A549 (cell line): ENCODE measurements at regions not wholly inside any gene's neighbourhood (a gene's known extent, or its start where the extent isn't known, plus 50 kb on each side); places are given as distances from the start of the nearest gene placed in this dataset.

Experiments used
- ATAC-seq, 2 experiments: fragments of 200-7000 bp in 1 of 2; fragments of >200 bp in 1 of 2; cut with Nextera tagmentation in 1 of 2; cut with Tn5 transposase in 1 of 2; 3 replicates each; pipeline versions ENCODE4 v1.8.0 to v1.9.1; 2018 to 2020; ENCODE audit warnings: mild to moderate bottlenecking in 1 of 2, moderate library complexity in 1 of 2
- CTCF ChIA-PET: fragments of 300-600 bp; sonication (Branson Sonifier 250); formaldehyde crosslinking; extraction: SDS; loops from one replicate; lab custom pipeline; 2021; ENCODE audit warnings: antibody characterized with exemption, inconsistent platforms; lab: Yijun Ruan, JAX
- POLR2A ChIA-PET: fragments of 350-600 bp; formaldehyde crosslinking; extraction: SDS; loops from one replicate; lab custom pipeline; 2021; ENCODE audit warnings: antibody characterized with exemption, inconsistent platforms; lab: Yijun Ruan, JAX
- DNase-seq, 2 experiments: peaks; one replicate each; pipeline versions ENCODE4 v3.0.0 to v3.0.0-alpha.2; 2011 to 2016; ENCODE audit warnings: low read depth in 1 of 2, low spot score in 1 of 2
- FAIRE-seq: peaks from 2 replicates; lab custom pipeline; 2011; peaks lifted over from hg19 to GRCh38; lab: Jason Lieb, UNC
- H3K27ac ChIP-seq, 2 experiments: fragments of >200 bp; sonication (Bioruptor Twin); formaldehyde crosslinking; 3 replicates each; pipeline ENCODE4 v1.5.1; 2016 to 2017
- H3K4me1 ChIP-seq: fragments of >200 bp; sonication (Bioruptor Twin); formaldehyde crosslinking; 3 replicates; pipeline ENCODE4 v1.6.1; 2016
- H3K4me2 ChIP-seq: fragments of >200 bp; sonication (Bioruptor Twin); formaldehyde crosslinking; 3 replicates; pipeline ENCODE4 v1.6.1; 2016
- H3K4me3 ChIP-seq: fragments of >200 bp; sonication (Bioruptor Twin); formaldehyde crosslinking; 3 replicates; pipeline ENCODE4 v1.5.1; 2016
- H3K9me3 ChIP-seq: fragments of >200 bp; sonication (Bioruptor Twin); formaldehyde crosslinking; 3 replicates; pipeline ENCODE4 v1.6.1; 2016
- CEBPB ChIP-seq, 2 experiments: fragments of >200 bp in 1 of 2; sonication (Bioruptor Twin) in 1 of 2; formaldehyde crosslinking in 1 of 2; IDR thresholded peaks; 2 replicates each; pipeline ENCODE4 v1.6.1; 2012 to 2016
- EHMT2 ChIP-seq: fragments of 200-600 bp; sonication (generic); IDR thresholded peaks from 2 replicates; pipeline ENCODE4 v1.6.1; 2016; ENCODE audit warnings: antibody characterized with exemption, low read depth, mild to moderate bottlenecking, moderate library complexity
- ELK1 ChIP-seq: fragments of 150-350 bp; IDR thresholded peaks from 2 replicates; pipeline ENCODE4 v1.6.1; 2014; ENCODE audit warnings: low read depth, mild to moderate bottlenecking, low read length
- FOSB ChIP-seq: fragments of 250-450 bp; sonication (Bioruptor Pico); IDR thresholded peaks from 2 replicates; pipeline ENCODE4 v1.5.0; 2020; ENCODE audit warnings: mild to moderate bottlenecking, moderate library complexity
- GATA3 ChIP-seq: IDR thresholded peaks from 2 replicates; pipeline ENCODE4 v1.6.1; 2012; ENCODE audit warnings: borderline replicate concordance
- HES2 ChIP-seq: fragments of >200 bp; sonication (Bioruptor Twin); formaldehyde crosslinking; IDR thresholded peaks from 2 replicates; pipeline ENCODE4 v1.6.1; 2016
- HEYL ChIP-seq: fragments of 250-450 bp; sonication (Bioruptor Pico); IDR thresholded peaks from 2 replicates; pipeline ENCODE4 v1.8.0; 2021; ENCODE audit warnings: mild to moderate bottlenecking, moderate library complexity
- HOXA7 ChIP-seq: fragments of 250-450 bp; sonication (Bioruptor Pico); IDR thresholded peaks from 2 replicates; pipeline ENCODE4 v1.5.0; 2020; ENCODE audit warnings: mild to moderate bottlenecking, moderate library complexity
- KDM1A ChIP-seq: fragments of 200-600 bp; sonication (generic); IDR thresholded peaks from 2 replicates; pipeline ENCODE4 v1.6.1; 2016; ENCODE audit warnings: low read depth, mild to moderate bottlenecking
- MAFK ChIP-seq: fragments of 450-650 bp; IDR thresholded peaks from 2 replicates; pipeline ENCODE4 v1.6.1; 2014; ENCODE audit not compliant: partially characterized antibody
- MYC ChIP-seq: IDR thresholded peaks from 2 replicates; pipeline ENCODE4 v1.6.1; 2012; ENCODE audit warnings: mild to moderate bottlenecking, inconsistent platforms, low read length, improper control_type of control experiment, borderline replicate concordance
- NR3C1 ChIP-seq: fragments of >200 bp; sonication (Bioruptor Twin); formaldehyde crosslinking; IDR thresholded peaks from 3 replicates; pipeline ENCODE4 v1.6.1; 2017
- REST ChIP-seq: fragments of 200-600 bp; sonication (generic); IDR thresholded peaks from 2 replicates; pipeline ENCODE4 v1.6.1; 2016; ENCODE audit warnings: antibody characterized with exemption, mild to moderate bottlenecking, moderate library complexity
- RNF2 ChIP-seq: fragments of 200-600 bp; sonication (generic); IDR thresholded peaks from 2 replicates; pipeline ENCODE4 v1.6.1; 2016; ENCODE audit warnings: low read depth, mild to moderate bottlenecking, antibody characterized with exemption, moderate library complexity, borderline replicate concordance
- SREBF2 ChIP-seq: fragments of 450-650 bp; IDR thresholded peaks from 2 replicates; pipeline ENCODE4 v1.6.1; 2014; ENCODE audit warnings: mild to moderate bottlenecking, moderate library complexity
- TP53 ChIP-seq: fragments of 250-450 bp; sonication (Bioruptor Pico); IDR thresholded peaks from 2 replicates; pipeline ENCODE4 v1.5.0; 2021; ENCODE audit warnings: mild to moderate bottlenecking, moderate library complexity
- WGBS: methylation state at CpG from one replicate; pipeline ENCODE4 v1.1.6; 2017; ENCODE audit errors: missing lambda C conversion rate; 5-methylcytosine and 5-hydroxymethylcytosine counted together
- TF ChIP-seq, protein P1 (sequence below): fragments of 450-650 bp; IDR thresholded peaks from 2 replicates; pipeline ENCODE4 v1.6.1; 2014; ENCODE audit warnings: antibody characterized with exemption
- TF ChIP-seq, protein P2 (sequence below): IDR thresholded peaks from 2 replicates; pipeline ENCODE4 v1.6.1; 2012

DNA sequence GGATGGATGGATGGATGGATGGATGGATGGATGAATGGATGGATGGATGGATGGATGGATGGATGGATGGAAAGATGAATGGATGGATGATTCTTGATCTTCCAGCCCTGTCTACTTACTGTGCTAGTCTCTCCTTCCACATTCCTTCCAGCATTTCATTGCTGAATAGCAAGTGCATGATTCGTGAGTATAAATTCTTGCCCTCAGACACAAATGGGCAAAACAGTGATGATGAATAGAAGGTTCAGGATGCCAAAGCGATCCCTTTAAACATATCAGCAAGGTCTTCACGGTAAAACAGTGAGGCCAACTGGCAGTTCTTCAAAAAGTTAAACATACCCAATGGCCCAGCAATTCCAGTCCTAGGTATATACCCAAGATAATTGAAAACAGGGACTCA is 400.2 kb downstream of the MN1 start (continued):
- TF ChIP-seq REST, result no peak
- no peak for TF ChIP-seq SREBF2
- TF ChIP-seq, all 56 proteins: peak for 0

GRCh38 chr22:27404441-27404840 is 397.1 kb downstream of the MN1 start:
- CTCF ChIA-PET, result interaction anchor here (0.6 to 3.3 kb wide), 3 partner anchors 14 to 223 kb away, joined by 3 to 26 read pairs (median 4); no protein-coding TSS in a partner anchor
- POLR2A ChIA-PET, result no interaction called here

More at GRCh38 chr22:27404441-27404840, 397.1 kb downstream of the MN1 start:
- no peak for FAIRE-seq
- H3K9me3 ChIP-seq, result peaks cover 6% of the 10 kb centered on the region; the same call in 1 of the 3 replicates
- 83% methylated on average over 5 of the region's 5 CpGs for WGBS
- no peak overlapping the region for H3K4me3 ChIP-seq
- TF ChIP-seq EHMT2, result no peak
- no peak for TF ChIP-seq MAFK
- no peak for TF ChIP-seq HEYL
- TF ChIP-seq REST, result no peak
- no peak for TF ChIP-seq CEBPB (IDR thresholded peaks at IDR 0.05)
- no peak for TF ChIP-seq RNF2
- no peak for TF ChIP-seq ELK1
- no peak for TF ChIP-seq GATA3
- TF ChIP-seq, protein P1, sequence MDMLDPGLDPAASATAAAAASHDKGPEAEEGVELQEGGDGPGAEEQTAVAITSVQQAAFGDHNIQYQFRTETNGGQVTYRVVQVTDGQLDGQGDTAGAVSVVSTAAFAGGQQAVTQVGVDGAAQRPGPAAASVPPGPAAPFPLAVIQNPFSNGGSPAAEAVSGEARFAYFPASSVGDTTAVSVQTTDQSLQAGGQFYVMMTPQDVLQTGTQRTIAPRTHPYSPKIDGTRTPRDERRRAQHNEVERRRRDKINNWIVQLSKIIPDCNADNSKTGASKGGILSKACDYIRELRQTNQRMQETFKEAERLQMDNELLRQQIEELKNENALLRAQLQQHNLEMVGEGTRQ, result no peak
- no peak for TF ChIP-seq HES2
- TF ChIP-seq TP53 (CRISPR knock-in tag), result no peak
- TF ChIP-seq MYC, result no peak
- no peak for TF ChIP-seq FOSB (CRISPR knock-in tag)
- no peak for TF ChIP-seq NR3C1
- TF ChIP-seq, protein P2, sequence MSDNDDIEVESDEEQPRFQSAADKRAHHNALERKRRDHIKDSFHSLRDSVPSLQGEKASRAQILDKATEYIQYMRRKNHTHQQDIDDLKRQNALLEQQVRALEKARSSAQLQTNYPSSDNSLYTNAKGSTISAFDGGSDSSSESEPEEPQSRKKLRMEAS, result no peak
- TF ChIP-seq KDM1A, result no peak
- TF ChIP-seq HOXA7 (CRISPR knock-in tag), result no peak
- no peak for DNase-seq
- no peak overlapping the region for H3K4me2 ChIP-seq
- no peak overlapping the region; a peak in 1 of 6 replicates for H3K27ac ChIP-seq
- no peaks in the 10 kb centered on the region for H3K4me1 ChIP-seq
- no peak for ATAC-seq
